WTC11 (cell line): ENCODE measurements at regions not wholly inside any gene's neighbourhood (a gene's known extent, or its start where the extent isn't known, plus 50 kb on each side); places are given as distances from the start of the nearest gene placed in this dataset.

Experiments
- ATAC-seq: fragments of 200-7000 bp; cut with Tn5 transposase; 2 replicates; pipeline ENCODE4 v1.10.0; 2021; ENCODE audit warnings: mild to moderate bottlenecking, moderate library complexity
- CTCF ChIA-PET: fragments of 300-600 bp; sonication (Branson Sonifier 250); formaldehyde crosslinking; loops from one replicate; lab custom pipeline; 2021; ENCODE audit warnings: antibody characterized with exemption; lab: Charles Lee
- POLR2A ChIA-PET: fragments of 350-600 bp; sonication (Branson Sonifier 250); formaldehyde crosslinking; loops from one replicate; lab custom pipeline; 2021; ENCODE audit warnings: antibody characterized with exemption; lab: Charles Lee
- DNase-seq: peaks from one replicate; pipeline ENCODE4 v3.0.0; 2021; ENCODE audit warnings: low spot score
- H3K27ac Mint-ChIP-seq: 2 replicates; pipeline ENCODE4 v1.8.0; 2021; ENCODE audit warnings: mixed read lengths
- H3K27me3 Mint-ChIP-seq: 2 replicates; pipeline ENCODE4 v1.8.0; 2021; ENCODE audit warnings: low read depth, mild to moderate bottlenecking, moderate library complexity, mixed read lengths
- H3K36me3 Mint-ChIP-seq: 2 replicates; pipeline ENCODE4 v1.8.0; 2021; ENCODE audit warnings: mixed read lengths
- H3K4me1 Mint-ChIP-seq: 2 replicates; pipeline ENCODE4 v1.8.0; 2022; ENCODE audit warnings: mixed read lengths
- H3K4me3 Mint-ChIP-seq: 2 replicates; pipeline ENCODE4 v1.8.0; 2021; ENCODE audit warnings: mild to moderate bottlenecking, moderate library complexity, mixed read lengths
- H3K9me3 Mint-ChIP-seq: 2 replicates; pipeline ENCODE4 v1.8.0; 2021; ENCODE audit warnings: mixed read lengths
- CREM ChIP-seq: sonication (generic); formaldehyde crosslinking; IDR thresholded peaks from 2 replicates; pipeline ENCODE4 v1.8.1; 2022; ENCODE audit warnings: mild to moderate bottlenecking, missing genetic modification reagents, moderate library complexity
- GABPB1 ChIP-seq: sonication (generic); formaldehyde crosslinking; IDR thresholded peaks from 2 replicates; pipeline ENCODE4 v1.8.1; 2023; ENCODE audit warnings: mild to moderate bottlenecking, missing genetic modification reagents
- GTF2I ChIP-seq: fragments of 250-450 bp; sonication (Bioruptor Pico); conservative IDR thresholded peaks from 2 replicates; pipeline ENCODE4 v1.4.0; 2021; ENCODE audit warnings: mild to moderate bottlenecking
- IRF2 ChIP-seq: sonication (generic); formaldehyde crosslinking; IDR thresholded peaks from 2 replicates; pipeline ENCODE4 v1.8.0; 2022; ENCODE audit warnings: low read depth, missing genetic modification reagents, borderline replicate concordance
- NR1H2 ChIP-seq: sonication (generic); formaldehyde crosslinking; IDR thresholded peaks from 2 replicates; pipeline ENCODE4 v1.9.0; 2021; ENCODE audit warnings: mild to moderate bottlenecking, moderate library complexity, missing genetic modification reagents
- PRRX2 ChIP-seq: fragments of 250-450 bp; sonication (Bioruptor Pico); IDR thresholded peaks from 2 replicates; pipeline ENCODE4 v1.8.0; 2021; ENCODE audit warnings: mild to moderate bottlenecking
- RELA ChIP-seq: sonication (generic); formaldehyde crosslinking; IDR thresholded peaks from 2 replicates; pipeline ENCODE4 v1.8.1; 2022; ENCODE audit warnings: missing genetic modification reagents, mild to moderate bottlenecking, borderline replicate concordance
- RORB ChIP-seq: fragments of 250-450 bp; sonication (Bioruptor Pico); IDR thresholded peaks from 2 replicates; pipeline ENCODE4 v1.9.0; 2021; ENCODE audit warnings: mild to moderate bottlenecking
- SMAD4 ChIP-seq: sonication (generic); formaldehyde crosslinking; IDR thresholded peaks from 2 replicates; pipeline ENCODE4 v1.8.0; 2022; ENCODE audit warnings: mild to moderate bottlenecking, missing genetic modification reagents
- TEAD4 ChIP-seq: sonication (generic); formaldehyde crosslinking; IDR thresholded peaks from 2 replicates; pipeline ENCODE4 v1.8.0; 2022; ENCODE audit warnings: mild to moderate bottlenecking, missing genetic modification reagents
- ZNF232 ChIP-seq: sonication (generic); formaldehyde crosslinking; IDR thresholded peaks from 2 replicates; pipeline ENCODE4 v1.8.0; 2022; ENCODE audit warnings: mild to moderate bottlenecking, missing genetic modification reagents
- TF ChIP-seq, protein P1 (sequence below): fragments of 250-450 bp; sonication (Bioruptor Pico); IDR thresholded peaks from 2 replicates; pipeline ENCODE4 v1.8.0; 2021; ENCODE audit warnings: mild to moderate bottlenecking
- TF ChIP-seq, protein P2 (sequence below): sonication (generic); formaldehyde crosslinking; IDR thresholded peaks from 2 replicates; pipeline ENCODE4 v1.8.0; 2023; ENCODE audit warnings: missing genetic modification reagents
- TF ChIP-seq, protein P3 (sequence below): sonication (generic); formaldehyde crosslinking; IDR thresholded peaks from 2 replicates; pipeline ENCODE4 v1.8.1; 2023; ENCODE audit warnings: mild to moderate bottlenecking, missing genetic modification reagents, moderate library complexity
- TF ChIP-seq, protein P4 (sequence below): sonication (generic); formaldehyde crosslinking; IDR thresholded peaks from 2 replicates; pipeline ENCODE4 v1.8.0; 2023; ENCODE audit warnings: missing genetic modification reagents, mild to moderate bottlenecking, borderline replicate concordance
- TF ChIP-seq, protein P5 (sequence below): sonication (generic); formaldehyde crosslinking; IDR thresholded peaks from 2 replicates; pipeline ENCODE4 v1.8.1; 2022; ENCODE audit warnings: low read depth, missing genetic modification reagents, borderline replicate concordance
- TF ChIP-seq, protein P6 (sequence below): sonication (generic); formaldehyde crosslinking; IDR thresholded peaks from 2 replicates; pipeline ENCODE4 v1.8.1; 2022; ENCODE audit warnings: mild to moderate bottlenecking, missing genetic modification reagents, moderate library complexity, borderline replicate concordance

DNA sequence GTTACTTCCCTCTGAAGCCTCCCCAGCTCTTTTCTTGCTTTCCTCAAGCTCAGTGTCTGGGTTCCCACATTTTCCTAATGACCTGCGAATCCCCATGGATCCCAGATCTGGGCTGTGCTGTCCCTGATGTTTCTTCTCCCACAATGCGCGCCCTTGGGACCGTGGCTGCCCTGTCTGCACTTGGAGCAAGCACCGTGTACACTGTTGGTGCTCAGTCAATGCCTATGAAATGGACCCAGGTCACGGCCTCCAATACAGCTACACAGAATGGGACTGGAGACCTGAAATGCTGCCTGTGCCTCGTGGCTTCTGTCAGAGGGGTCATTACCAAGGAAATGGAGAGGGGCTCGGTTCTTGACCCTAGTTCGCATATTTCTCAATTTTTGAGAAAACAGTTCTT, 160.1 kb upstream of the SOX1 start:
- H3K4me1 Mint-ChIP-seq: peaks cover 2% of the 10 kb centered on the region; the same call in 1 of the 2 replicates
- DNase-seq (peak; percentile 2), ATAC-seq (no peak)
- CTCF ChIA-PET: no interaction called here
- peaks cover 4% of the 10 kb centered on the region for H3K27me3 Mint-ChIP-seq
- no peak overlapping the region for H3K4me3 Mint-ChIP-seq
- peaks cover 3% of the 10 kb centered on the region; the same call in 1 of the 2 replicates for H3K9me3 Mint-ChIP-seq
- H3K27ac Mint-ChIP-seq: no peak overlapping the region
- TF ChIP-seq RORB (CRISPR knock-in tag) (no peak), ZNF232 (CRISPR knock-in tag) (no peak), TEAD4 (CRISPR knock-in tag) (no peak), IRF2 (no peak), GABPB1 (no peak), GTF2I (no peak), SMAD4 (CRISPR knock-in tag) (no peak), NR1H2 (CRISPR knock-in tag) (no peak), CREM (no peak)
- TF ChIP-seq, protein P1, sequence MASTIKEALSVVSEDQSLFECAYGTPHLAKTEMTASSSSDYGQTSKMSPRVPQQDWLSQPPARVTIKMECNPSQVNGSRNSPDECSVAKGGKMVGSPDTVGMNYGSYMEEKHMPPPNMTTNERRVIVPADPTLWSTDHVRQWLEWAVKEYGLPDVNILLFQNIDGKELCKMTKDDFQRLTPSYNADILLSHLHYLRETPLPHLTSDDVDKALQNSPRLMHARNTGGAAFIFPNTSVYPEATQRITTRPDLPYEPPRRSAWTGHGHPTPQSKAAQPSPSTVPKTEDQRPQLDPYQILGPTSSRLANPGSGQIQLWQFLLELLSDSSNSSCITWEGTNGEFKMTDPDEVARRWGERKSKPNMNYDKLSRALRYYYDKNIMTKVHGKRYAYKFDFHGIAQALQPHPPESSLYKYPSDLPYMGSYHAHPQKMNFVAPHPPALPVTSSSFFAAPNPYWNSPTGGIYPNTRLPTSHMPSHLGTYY (CRISPR knock-in tag): no peak
- TF ChIP-seq, protein P2, sequence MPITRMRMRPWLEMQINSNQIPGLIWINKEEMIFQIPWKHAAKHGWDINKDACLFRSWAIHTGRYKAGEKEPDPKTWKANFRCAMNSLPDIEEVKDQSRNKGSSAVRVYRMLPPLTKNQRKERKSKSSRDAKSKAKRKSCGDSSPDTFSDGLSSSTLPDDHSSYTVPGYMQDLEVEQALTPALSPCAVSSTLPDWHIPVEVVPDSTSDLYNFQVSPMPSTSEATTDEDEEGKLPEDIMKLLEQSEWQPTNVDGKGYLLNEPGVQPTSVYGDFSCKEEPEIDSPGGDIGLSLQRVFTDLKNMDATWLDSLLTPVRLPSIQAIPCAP (CRISPR knock-in tag): no peak
- TF ChIP-seq, protein P3, sequence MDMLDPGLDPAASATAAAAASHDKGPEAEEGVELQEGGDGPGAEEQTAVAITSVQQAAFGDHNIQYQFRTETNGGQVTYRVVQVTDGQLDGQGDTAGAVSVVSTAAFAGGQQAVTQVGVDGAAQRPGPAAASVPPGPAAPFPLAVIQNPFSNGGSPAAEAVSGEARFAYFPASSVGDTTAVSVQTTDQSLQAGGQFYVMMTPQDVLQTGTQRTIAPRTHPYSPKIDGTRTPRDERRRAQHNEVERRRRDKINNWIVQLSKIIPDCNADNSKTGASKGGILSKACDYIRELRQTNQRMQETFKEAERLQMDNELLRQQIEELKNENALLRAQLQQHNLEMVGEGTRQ (CRISPR knock-in tag): no peak
- TF ChIP-seq, protein P4, sequence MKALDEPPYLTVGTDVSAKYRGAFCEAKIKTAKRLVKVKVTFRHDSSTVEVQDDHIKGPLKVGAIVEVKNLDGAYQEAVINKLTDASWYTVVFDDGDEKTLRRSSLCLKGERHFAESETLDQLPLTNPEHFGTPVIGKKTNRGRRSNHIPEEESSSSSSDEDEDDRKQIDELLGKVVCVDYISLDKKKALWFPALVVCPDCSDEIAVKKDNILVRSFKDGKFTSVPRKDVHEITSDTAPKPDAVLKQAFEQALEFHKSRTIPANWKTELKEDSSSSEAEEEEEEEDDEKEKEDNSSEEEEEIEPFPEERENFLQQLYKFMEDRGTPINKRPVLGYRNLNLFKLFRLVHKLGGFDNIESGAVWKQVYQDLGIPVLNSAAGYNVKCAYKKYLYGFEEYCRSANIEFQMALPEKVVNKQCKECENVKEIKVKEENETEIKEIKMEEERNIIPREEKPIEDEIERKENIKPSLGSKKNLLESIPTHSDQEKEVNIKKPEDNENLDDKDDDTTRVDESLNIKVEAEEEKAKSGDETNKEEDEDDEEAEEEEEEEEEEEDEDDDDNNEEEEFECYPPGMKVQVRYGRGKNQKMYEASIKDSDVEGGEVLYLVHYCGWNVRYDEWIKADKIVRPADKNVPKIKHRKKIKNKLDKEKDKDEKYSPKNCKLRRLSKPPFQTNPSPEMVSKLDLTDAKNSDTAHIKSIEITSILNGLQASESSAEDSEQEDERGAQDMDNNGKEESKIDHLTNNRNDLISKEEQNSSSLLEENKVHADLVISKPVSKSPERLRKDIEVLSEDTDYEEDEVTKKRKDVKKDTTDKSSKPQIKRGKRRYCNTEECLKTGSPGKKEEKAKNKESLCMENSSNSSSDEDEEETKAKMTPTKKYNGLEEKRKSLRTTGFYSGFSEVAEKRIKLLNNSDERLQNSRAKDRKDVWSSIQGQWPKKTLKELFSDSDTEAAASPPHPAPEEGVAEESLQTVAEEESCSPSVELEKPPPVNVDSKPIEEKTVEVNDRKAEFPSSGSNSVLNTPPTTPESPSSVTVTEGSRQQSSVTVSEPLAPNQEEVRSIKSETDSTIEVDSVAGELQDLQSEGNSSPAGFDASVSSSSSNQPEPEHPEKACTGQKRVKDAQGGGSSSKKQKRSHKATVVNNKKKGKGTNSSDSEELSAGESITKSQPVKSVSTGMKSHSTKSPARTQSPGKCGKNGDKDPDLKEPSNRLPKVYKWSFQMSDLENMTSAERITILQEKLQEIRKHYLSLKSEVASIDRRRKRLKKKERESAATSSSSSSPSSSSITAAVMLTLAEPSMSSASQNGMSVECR: no peak
- TF ChIP-seq, protein P5, sequence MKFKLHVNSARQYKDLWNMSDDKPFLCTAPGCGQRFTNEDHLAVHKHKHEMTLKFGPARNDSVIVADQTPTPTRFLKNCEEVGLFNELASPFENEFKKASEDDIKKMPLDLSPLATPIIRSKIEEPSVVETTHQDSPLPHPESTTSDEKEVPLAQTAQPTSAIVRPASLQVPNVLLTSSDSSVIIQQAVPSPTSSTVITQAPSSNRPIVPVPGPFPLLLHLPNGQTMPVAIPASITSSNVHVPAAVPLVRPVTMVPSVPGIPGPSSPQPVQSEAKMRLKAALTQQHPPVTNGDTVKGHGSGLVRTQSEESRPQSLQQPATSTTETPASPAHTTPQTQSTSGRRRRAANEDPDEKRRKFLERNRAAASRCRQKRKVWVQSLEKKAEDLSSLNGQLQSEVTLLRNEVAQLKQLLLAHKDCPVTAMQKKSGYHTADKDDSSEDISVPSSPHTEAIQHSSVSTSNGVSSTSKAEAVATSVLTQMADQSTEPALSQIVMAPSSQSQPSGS (CRISPR knock-in tag): no peak
- H3K36me3 Mint-ChIP-seq: no peaks in the 10 kb centered on the region
- POLR2A ChIA-PET: no interaction called here

DNA sequence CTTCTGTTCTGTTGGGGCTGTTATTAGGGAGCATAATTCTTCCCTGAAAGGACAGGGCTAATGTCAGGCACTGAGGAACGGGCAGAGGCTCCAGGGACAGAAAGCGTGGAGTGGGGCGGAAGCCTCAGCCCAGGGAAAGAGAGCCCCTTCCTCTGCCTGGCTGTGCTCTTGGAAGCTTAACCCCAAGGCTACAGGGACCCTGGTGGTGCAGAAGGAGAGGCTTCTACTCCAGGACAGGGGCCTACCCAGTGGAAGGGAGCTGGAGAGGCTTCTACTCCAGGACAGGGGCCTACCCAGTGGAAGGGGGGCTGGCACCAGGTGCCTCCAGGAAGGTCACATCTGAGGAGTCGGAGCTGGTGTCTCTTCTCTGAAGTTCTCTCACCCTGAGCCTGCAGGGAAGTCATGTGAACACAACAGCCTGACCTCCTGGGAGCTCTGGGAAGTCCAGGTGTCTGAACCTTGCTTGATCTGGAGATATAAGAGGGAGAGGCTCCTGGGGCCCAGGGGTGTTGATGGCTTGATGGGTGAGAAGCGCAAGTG, 159.5 kb upstream of the SOX1 start:
- Mint-ChIP-seq H3K27me3 (peaks cover 4% of the 10 kb centered on the region), H3K9me3 (peaks cover 3% of the 10 kb centered on the region; the same call in 1 of the 2 replicates), H3K27ac (no peak overlapping the region), H3K4me3 (no peak overlapping the region), H3K4me1 (peaks cover 2% of the 10 kb centered on the region; the same call in 1 of the 2 replicates), H3K36me3 (no peaks in the 10 kb centered on the region)
- peak; percentile 4 for DNase-seq
- no peak for ATAC-seq
- POLR2A ChIA-PET: no interaction called here
- CTCF ChIA-PET: no interaction called here
- TF ChIP-seq, protein P1 (CRISPR knock-in tag): no peak
- TF ChIP-seq RELA (CRISPR knock-in tag) (no peak), PRRX2 (CRISPR knock-in tag) (no peak)
- TF ChIP-seq, protein P4: no peak
- TF ChIP-seq, protein P6, sequence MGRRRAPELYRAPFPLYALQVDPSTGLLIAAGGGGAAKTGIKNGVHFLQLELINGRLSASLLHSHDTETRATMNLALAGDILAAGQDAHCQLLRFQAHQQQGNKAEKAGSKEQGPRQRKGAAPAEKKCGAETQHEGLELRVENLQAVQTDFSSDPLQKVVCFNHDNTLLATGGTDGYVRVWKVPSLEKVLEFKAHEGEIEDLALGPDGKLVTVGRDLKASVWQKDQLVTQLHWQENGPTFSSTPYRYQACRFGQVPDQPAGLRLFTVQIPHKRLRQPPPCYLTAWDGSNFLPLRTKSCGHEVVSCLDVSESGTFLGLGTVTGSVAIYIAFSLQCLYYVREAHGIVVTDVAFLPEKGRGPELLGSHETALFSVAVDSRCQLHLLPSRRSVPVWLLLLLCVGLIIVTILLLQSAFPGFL (CRISPR knock-in tag): no peak
